Sciatic nerve (tissue), 2 donors: ENCODE measurements at regions not wholly inside any gene's neighbourhood (a gene's known extent, or its start where the extent isn't known, plus 50 kb on each side); places are given as distances from the start of the nearest gene placed in this dataset.
"Not testable (repeated sequence)": the region's sequence is repeated elsewhere in the genome, so short reads cannot be mapped to it uniquely, and the experiment has no call there.

Experiments used
- ATAC-seq: fragments of 200-7000 bp; cut with Tn5 transposase; one replicate; pipeline ENCODE4 v1.9.1; 2020; ENCODE audit warnings: mild to moderate bottlenecking, moderate library complexity
- DNase-seq: peaks from one replicate; pipeline ENCODE4 v3.0.0-alpha.2; 2020; ENCODE audit warnings: low spot score
- intact Hi-C: fragments of 100-400 bp; cut with DNase I; formaldehyde crosslinking; loops from one replicate; pipeline ENCODE4 v1.14.2; 2022
- donor health status: DM: no; HTN: no; CAD: no.
- donor health status: DM: no; HTN: no; CAD: no.

DNA sequence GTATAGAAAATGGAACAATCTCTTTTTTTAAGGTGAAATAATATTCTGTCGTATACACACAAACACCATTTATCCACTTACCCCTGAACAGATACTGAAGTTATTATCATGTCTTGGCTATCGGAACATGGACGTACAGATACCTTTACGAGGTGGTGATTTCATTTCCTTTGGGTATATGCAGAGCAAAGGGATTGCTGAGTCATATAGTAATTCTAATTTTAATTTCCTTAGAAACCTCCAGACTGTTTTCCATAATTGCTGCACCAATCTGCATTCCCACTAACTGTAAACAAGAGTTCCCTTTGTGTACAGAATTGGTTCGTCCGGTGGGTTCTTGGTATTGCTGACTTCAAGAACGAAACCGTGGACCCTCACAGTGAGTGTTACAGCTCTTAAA is 179.4 kb downstream of the SHOX2 start:
- no peak for ATAC-seq
- no peak for DNase-seq
- intact Hi-C loops, result no loop called here

DNA sequence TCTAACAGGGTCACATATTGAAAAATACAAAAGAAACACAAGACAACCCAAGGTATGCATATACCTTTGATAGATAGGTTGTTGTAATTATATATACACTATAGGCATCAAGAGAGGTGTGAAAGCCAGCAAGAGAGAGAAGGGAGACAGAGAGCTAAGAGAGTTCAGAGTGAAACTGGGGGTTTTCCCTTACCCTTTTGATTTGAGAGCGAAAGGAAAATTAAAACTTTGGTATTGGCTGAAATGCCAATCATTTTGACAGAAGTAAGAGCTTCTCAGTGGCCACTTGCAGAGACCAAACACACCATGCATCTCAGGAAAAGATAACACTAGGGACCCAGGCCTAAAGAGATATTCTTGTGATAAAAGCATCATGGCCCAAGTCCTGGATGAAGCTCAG is 183.6 kb downstream of the SHOX2 start:
- no peak for DNase-seq
- no peak for ATAC-seq
- intact Hi-C loops, result no loop called here

DNA sequence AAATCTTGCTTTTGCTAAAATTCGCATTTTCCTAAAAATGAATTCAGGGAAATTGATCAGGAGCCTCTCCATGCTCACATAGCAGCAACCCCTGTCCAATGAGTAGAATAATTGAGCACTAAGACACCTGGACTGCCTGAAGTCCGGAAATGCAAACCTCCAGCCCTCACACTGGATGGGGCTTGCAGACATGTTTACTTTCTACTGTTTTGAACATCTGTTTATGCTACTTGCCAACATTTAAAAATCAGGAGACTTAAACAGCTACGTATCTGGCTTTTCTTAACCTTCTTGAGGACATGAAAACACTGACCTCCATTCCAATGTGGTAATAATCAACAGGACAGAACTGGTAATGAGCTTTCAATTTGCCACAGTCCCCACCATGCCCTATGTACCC is 184.4 kb downstream of the SHOX2 start:
- DNase-seq (no peak), ATAC-seq (peak; percentile 42)
- intact Hi-C loops, result no loop called here

DNA sequence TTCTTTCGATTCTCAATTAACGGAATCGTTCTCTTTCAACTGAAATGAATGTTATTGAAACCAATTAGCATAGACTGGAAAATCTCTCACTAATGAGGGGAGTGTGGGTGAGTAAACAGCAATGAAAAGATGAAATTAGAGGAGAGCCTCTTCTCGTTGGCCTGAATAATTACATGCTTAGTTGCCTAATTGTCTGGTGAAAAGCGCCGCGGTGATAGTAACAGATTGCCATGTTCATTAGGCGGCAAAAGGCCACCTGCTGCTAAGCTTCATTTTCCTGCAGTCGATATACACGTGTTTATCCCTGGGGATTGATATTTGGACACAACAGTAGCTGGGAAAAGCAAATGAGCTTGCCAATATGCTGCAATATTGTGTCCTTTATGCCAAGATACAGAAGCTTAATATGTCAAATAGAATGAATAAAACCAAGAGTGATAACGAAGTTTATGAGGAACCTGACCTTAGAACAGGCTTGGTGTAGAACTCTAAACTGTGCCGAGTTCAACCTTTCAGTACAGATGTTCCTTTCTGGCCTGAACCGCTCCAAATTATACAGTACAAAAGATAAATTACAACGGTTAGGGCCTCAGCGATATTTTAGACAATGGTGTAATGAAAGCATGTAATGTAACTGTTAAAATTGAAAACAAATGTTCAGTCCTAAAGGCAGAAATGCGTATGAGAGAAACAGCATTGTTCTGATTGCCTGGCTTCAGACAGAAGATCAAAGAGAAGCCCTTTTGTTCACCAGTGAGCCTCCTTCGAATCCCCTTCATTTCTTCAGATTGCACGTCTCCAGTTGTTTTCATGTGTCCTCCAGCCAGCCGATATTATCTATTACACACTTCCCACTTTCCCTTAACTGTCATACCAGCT is 185.2 kb downstream of the SHOX2 start:
- intact Hi-C loops, result no loop called here
- peak; percentile 34 for ATAC-seq
- DNase-seq, result no peak

DNA sequence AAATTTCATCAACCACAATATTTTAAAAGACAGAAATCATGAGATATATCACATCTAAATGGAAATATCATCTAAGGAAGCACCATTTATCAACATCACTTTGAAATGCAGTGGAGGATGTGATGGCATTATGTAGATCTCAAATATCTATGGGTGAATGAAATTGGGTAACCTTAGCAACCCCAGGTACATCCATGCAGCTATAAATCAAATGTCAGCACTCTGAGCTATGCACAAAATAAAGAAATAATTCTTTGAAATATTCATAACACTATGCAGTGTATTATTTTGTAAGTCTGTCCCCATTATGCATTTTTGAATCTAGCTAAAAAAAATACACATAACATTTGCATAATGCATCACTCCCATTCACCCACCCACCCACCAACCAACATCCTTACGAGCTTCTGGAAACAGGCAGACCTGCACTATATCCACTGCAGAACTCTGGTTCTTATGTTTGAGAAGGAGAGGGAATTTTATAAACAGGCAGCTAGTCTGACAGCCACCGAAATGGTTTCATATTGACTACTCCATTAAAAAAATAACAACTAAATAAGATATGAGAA is 186.8 kb downstream of the SHOX2 start:
- intact Hi-C loops, result no loop called here
- no peak for ATAC-seq
- DNase-seq, result no peak

DNA sequence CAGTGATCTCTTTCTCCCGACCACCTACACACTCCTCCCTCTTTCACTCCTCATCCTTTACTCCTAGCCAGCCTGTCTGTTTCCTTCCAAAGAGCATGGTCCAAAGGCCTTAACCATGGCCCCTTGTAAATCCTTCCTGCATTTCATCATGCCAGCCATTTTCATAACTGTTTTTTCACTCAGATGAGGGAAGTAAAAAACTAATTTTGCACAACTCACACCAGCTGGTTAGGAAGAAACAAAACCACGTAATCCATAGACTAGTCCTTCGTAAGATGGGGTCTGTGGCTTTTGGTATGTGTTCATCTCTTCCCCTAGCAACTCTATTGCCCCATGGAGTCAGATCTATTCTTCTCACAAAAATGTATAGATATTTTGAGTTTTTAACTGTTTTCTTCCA is 187.8 kb downstream of the SHOX2 start:
- no peak for ATAC-seq
- intact Hi-C loops, result no loop called here
- DNase-seq, result no peak

DNA sequence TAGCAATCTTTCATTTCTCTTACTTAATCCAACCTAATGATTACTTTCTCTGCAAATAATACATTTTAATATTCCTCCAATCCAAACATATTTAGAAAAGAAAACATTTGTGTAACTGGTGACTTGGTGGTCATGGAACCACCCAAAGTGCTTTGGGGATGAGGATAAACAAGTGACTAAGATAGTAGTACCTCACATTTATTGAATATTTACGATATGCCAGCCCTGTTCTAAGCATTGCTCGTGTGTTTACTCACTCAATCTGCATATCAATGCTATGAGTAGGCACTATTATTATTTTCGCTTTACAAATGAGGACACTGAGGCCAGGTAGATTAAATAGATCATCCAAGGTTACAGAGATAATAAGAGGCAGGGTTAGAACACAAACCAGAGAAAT is 189.5 kb downstream of the SHOX2 start:
- intact Hi-C loops, result no loop called here
- DNase-seq (no peak), ATAC-seq (no peak)

DNA sequence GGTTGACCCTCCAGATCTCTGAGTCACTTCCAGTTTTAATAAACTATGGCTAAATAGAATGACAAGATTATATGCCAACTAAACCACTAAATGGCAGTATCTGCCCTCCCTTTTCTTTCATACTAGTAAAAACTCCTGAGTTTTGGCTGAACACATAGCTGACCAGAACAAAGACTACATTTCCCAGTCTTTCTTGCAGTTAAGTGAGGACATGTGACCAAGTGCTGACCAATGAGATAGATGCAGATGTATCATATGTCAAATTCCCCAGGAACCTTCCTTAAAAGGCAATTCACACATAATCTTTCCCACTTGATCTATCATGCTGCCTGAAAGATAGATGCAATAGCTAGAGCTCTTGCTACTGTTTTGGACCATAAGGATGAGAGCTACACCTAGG is 191.3 kb downstream of the SHOX2 start:
- intact Hi-C loops, result no loop called here
- DNase-seq (no peak), ATAC-seq (no peak)

DNA sequence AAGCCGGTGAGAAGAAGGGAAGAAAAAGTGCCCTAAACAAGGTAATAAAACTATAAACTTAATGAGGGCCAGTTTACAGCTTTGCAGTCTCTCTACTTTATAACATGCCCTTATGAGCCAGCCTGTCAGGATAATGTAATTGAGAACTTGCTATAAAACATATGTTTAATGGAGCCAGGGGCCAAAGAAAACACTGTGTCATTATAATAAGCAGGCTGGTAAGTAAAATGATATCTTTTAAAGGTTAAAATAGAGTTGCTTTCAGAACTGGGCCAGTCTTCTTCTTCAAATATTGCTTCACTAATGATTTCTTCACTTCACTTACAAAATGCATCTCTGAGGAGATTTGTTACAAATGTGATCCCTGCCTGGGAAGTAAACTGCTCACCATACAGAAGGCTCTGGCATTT is 192.5 kb downstream of the SHOX2 start:
- DNase-seq, result no peak
- intact Hi-C loops, result no loop called here
- peak; percentile 66 for ATAC-seq

DNA sequence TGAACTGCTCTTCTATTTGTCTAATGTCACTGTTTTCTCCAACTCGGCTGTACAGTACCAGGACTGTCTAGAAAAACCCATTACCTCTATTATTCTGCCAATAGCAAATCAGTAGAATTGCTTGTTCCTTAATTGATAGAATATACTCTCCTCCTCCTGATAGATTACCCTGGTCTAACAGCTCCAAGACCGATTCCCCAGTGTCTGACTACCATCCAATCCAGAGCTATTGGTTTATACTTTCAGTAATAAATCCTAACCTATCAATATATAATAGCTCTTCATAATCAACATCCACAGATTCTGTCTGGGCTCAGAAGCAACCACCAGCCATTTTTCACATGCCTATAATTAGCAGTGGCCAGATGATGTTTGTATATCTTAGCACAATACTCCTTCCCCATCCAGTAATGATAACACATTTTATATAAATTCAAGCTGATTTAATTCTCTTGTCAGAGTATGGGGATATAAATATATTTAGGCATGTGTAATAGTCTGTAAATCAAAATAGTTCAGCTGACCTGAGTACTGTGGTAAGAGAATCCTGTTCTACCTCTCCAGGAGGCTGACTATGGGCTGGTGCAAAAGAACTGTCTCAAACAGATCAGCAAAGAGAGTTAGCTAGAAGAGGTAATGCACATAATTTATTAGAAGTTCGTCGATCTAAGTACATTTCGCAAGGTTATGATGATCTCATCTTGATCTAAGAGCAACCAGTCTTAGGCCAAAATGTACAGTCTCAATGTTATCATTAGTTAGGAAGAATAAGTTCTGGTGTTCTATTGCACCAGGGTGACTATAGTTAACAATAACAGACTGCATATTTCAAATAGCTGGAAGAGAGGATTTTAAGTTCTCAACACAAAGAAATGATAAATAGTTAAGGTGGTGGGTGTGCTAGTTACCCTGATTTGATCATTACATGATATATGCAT is 193.4 kb downstream of the SHOX2 start:
- no peak for ATAC-seq
- intact Hi-C loops, result no loop called here

DNA sequence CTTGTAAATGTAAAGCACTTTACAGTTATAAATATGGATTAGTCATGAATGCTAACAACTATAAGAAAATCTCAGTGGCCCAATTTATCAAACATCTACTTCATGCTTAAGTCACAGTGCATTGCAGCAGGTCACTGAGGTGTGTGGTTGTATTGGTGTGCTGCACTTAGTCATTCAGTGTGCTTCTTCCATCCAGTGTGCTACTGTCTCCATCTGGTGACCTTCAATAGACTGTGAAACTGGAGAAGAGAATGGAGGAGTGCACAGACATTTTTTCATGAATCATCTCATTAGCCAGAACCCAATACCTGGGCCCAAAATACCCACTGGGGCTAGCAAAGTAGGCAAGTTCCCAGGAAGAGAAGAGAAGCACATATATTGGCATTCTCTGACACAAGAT is 199.6 kb downstream of the SHOX2 start:
- ATAC-seq (peak; percentile 45), DNase-seq (no peak)
- intact Hi-C loops, result no loop called here

More for the DNA sequence above, 193.4 kb downstream of the SHOX2 start:
- no peak for DNase-seq

DNA sequence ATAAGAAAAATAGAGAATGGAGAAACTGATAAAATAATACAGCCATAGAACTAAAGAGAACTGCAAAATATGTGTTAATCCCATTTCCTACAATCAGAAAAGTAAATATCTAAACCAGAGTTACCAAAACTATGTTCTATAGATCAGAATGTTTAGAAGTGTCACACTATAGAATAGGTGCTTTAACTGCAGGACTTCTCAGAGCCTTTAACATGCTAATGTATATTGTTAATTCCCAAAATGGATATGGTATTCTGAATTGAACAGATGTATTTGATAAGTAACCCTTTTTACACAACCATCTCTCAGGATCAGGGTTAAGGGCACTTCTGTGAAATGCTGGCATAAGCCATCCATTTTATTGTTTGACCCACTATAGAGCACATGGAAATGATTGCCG is 200.3 kb downstream of the SHOX2 start:
- no peak for ATAC-seq
- intact Hi-C loops, result no loop called here
- DNase-seq, result no peak

DNA sequence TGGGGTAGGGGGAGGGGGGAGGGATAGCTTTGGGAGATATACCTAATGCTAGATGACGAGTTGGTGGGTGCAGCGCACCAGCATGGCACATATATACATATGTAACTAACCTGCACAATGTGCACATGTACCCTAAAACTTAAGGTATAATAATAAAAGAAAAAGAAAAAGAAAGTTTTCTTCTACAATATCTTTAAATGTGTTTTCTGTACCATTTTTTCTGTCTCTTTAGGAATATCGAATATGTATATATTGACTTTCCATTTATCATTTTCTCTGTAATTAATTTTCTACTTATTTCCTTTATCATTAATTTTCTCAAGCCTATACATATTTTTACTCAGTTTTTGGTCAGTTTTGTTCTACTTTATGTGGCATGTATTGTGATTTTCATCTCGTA is 203.5 kb downstream of the SHOX2 start:
- intact Hi-C loops, ATAC-seq, DNase-seq: not testable (repeated sequence)

DNA sequence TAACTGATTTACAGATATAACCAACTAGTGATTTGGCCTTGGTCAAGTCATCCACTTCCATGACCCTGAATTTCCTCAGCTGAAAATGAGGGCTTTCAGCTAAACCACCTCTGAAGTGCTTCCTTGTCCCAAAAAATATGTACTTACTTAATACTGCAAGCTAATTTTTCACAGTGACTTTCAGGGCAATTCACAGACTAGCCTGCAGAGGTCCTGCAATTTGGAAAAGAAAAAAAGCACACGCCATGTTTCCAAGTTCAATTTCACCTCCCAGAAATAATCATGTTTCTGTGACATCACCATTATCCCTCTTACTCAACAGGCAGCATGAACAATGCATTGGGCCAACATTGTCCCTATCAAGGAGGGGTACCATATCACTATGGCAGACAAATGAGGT is 218.2 kb downstream of the SHOX2 start:
- no peak for DNase-seq
- intact Hi-C loops, result no loop called here
- ATAC-seq, result no peak

DNA sequence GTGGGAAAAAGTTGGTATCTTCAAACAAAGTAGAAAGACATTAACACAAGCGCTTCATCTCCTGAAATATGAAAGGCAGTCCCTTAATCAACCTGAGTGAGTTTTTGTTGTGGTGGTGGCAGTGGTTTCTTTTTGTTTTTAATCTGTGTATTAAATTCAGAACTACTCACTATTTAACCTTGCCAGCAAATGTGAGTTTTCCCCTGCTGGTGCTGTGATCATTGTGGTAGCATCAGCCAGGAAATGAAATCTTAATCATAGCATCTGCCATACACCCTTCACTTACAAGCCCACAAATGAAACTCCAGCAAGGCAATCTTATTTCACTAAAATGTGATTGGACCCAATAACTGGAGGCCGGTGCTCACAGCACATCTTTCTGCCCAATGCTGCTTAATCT is 229.7 kb downstream of the SHOX2 start:
- ATAC-seq (no peak), DNase-seq (no peak)
- intact Hi-C loops, result no loop called here

DNA sequence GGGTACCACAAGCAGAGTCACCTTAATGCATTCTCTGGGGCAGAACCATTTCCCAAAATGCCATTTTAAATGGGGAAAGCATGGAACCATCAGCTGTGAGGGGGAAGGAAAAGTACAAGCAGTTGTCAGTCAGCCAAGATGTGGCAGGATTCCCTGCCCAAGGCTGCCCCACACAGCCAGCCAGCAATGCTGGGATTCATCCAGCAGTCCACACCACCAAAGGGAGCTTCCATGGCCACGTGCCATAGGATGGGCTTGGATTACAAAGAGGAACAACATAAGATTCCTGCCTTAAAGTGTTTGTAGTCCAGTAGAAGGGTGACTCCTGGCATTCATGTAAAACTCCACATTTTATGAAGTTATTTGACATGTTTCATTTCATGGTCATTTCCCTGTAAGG is 233.3 kb downstream of the SHOX2 start:
- intact Hi-C loops, result no loop called here
- ATAC-seq (no peak), DNase-seq (no peak)

DNA sequence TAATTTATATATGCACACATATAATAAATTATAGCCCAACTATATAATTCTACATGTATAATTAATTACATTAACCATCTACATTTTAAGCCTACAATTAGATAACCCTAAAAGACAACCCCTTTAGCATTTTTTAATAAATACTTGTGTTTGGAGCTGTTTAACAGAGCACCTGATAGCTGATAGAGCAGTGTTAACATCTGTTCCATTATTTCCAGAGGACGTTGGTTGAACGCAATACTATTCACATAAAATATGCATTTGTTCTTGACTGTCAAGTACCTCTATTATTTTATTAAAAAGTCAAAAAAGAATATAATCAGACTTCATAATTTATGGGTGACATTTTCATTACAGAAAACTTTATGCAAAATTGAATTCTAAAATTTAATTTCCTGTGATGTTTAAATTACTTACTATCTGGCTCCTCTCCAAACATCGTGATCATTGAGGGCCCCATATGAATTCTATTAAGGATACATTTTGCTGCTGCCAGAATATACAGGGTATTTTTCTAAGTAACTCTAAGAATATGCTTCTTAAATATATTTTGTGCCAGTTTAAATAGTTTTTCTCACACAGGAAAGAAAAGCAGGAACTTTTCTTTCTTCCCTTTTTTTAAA is 234.3 kb downstream of the SHOX2 start:
- DNase-seq (no peak), ATAC-seq (no peak)
- intact Hi-C loops, result no loop called here

DNA sequence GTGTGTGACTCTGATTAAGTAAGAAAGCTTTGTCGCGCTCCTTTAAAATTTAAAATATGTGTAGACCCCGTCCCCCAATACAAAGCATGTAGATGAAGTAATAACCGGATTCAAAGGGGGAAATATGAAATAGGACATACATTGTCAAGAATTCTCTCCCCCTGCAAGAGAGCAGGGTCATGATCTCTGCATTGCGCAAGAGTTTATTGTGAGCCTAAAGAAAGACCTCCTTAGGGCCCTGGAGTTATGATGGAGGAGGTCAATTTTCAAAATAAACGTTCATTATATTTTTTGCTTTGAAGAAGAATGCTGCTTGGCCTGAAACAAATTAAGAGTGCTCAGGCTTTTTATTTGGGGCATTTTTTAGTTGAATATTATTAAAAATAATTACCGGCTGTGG is 235.0 kb downstream of the SHOX2 start:
- intact Hi-C loops, result no loop called here
- no peak for DNase-seq
- no peak for ATAC-seq

DNA sequence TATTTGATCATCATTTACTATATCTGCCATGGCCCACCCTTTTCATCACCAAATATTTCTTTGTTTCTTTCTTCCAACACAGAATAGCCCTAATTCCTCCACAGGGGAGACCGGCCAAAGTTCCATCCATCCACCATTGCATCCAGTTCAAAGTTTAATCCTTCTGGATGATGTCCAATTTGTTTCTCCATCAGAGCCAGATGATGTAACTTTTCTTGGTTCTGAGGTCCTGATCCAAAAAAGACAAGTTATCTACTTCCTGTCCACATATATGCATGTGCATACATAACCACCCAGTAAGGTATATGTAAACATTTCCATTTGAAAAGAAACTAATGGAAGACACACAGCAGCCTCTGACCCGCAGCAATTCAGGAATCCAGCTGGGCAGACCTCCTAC is 237.3 kb downstream of the SHOX2 start:
- ATAC-seq (peak; percentile 86), DNase-seq (no peak)
- intact Hi-C loops, result no loop called here
